ENCODE measurements at regions not wholly inside any gene's neighbourhood (a gene's known extent, or its start where the extent isn't known, plus 50 kb on each side); places are given as distances from the start of the nearest gene placed in this dataset.
"Not testable (repeated sequence)": the region's sequence is repeated elsewhere in the genome, so short reads cannot be mapped to it uniquely, and the experiment has no call there.

DNA sequence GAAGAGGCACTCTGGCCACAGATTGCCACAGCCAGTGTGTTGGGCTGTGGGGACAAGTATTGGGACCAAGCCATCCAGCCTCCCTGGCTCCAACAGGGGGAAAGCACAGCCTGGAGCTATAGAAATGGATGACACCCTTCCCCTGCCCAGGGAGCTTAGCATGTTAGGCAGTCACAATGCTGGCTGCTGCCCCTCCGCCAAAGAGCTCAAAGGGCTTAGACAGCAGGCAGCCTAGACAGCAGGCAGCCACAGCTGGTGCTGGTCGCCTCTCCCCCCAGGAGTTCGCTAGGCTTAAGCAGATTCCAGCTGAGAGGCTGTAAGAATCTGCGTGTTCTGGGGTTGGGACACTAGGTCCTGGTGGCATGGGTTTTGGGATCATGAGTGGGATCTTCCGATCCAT lies 94.5 kb upstream of the MXRA5 start:
- DNase-seq (ENCODE audit: low read depth in 2 of 2), result no peak

- DNase-seq (ENCODE audit: low read depth in 2 of 2), result not testable (repeated sequence)
These were observed 89.5 kb upstream of the MXRA5 start for GRCh38 chrX:3435916-3436315.

- DNase-seq (ENCODE audit: low read depth in 2 of 2), result no peak
These were observed 88.6 kb upstream of the MXRA5 start for GRCh38 chrX:3435057-3435456.

GRCh38 chrX:3428792-3429191 lies 82.3 kb upstream of the MXRA5 start:
- peak; percentile 61 to 62 for DNase-seq (ENCODE audit: low read depth in 2 of 2)

DNA sequence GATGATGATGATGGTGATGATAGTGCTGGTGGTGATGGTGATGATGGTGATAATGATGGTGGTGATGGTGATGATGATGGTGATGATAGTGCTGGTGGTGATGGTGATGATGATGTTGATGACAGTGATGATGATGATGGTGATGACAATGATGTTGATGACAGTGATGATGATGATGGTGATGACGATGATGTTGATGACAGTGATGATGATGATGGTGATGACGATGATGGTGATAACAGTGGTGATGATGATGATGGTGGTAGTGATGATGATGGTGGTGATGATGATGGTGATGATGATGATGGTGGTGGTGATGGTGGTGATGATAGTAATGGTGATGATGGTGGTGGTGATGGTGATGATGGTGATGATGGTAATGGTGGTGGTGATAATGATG lies 80.1 kb upstream of the MXRA5 start:
- DNase-seq (ENCODE audit: low read depth in 2 of 2), result no peak

DNA sequence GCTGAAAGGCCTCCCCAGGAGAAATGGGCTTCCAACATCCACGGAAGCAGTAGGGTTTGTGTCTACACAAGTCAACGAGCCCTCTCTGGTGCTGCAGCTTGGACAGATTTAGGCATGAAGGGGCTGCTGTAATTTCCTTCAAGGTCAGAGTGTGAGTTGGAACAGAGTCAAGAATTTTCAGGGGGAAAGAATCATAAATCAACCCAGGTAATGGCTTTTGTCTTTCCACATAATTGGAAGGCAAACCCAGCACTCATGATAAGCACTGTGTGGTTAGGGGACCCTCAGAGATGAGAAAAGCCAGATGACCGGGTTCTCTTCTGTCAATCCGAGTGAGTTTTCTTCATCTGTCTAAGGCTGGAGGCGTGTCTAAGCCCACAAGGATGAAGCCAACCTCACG lies 78.6 kb upstream of the MXRA5 start:
- DNase-seq (ENCODE audit: low read depth in 2 of 2), result no peak

DNA sequence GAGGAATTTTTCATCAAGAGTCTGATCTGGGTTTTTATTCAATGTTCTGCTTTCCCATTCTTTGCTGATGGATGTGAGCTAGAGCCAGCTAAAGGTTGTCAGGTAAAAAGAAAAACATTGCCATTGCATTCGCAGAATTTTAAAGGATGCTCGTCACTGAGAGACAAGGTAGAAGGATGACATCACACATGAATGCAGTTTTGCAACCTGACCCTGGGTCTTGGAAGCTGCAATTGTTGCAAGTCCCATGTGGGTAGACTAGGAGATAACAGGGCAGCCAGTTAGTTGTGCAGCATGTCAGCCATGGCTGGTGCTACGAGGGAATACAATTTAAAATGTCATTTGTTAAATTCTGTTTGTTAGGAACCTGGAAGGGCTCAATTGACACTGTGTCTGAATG lies 73.9 kb upstream of the MXRA5 start:
- no peak for DNase-seq (ENCODE audit: low read depth in 2 of 2)

- no peak for DNase-seq (ENCODE audit: low read depth in 2 of 2)
These were observed 68.6 kb upstream of the MXRA5 start for GRCh38 chrX:3415011-3415410.

GRCh38 chrX:3411626-3412025 lies 65.2 kb upstream of the MXRA5 start:
- DNase-seq (ENCODE audit: low read depth in 2 of 2), result peak in 1 of 2 experiments; percentile 52

DNA sequence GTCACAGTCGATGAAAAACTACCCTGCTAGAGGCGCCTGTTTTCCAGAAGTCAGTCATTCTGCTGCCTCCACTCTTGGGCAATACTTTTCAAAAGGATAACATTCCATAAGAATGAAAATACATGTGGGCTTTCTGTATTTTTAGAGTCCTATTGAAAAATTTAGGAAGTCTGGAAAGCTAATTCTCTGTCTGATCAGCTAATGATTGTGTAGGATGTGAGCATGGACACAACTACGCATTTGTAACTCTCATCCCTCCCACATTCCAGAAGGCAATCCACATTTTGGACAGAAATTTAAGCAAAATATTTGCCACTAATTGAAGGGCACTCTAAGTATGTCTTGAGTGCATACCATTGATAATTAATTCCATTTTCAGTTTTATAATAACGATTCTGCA lies 63.5 kb upstream of the MXRA5 start:
- DNase-seq (ENCODE audit: low read depth in 2 of 2), result peak in 1 of 2 experiments; percentile 50

DNA sequence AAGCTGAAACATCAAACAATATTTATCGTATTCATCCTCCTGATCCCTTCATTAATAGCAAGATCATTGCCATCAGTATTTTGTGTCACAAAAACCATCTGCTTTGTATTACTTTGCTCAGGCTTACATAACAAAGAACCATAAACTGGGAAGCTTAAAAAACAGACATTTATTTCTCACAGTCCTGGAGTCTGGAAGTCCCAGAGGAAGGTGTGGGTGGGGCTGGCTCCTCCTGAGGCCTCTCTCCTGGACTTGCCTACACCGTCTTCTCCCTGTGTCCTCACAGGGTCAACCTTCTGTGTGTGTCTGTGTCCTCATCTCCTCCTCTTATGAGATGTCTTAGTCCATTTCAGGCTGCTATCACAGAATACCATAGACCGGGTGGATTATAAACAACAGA lies 61.3 kb upstream of the MXRA5 start:
- no peak for DNase-seq (ENCODE audit: low read depth in 2 of 2)

- no peak for DNase-seq (ENCODE audit: low read depth in 2 of 2)
These were observed 60.7 kb upstream of the MXRA5 start for GRCh38 chrX:3407121-3407520.

- DNase-seq (ENCODE audit: low read depth in 2 of 2), result no peak
These were observed 57.3 kb upstream of the MXRA5 start for GRCh38 chrX:3403748-3404147.

All from fibroblast of skin of left biceps (primary cell).